OCI-LY1 (cell line): ENCODE measurements at regions not wholly inside any gene's neighbourhood (a gene's known extent, or its start where the extent isn't known, plus 50 kb on each side); places are given as distances from the start of the nearest gene placed in this dataset.

ENCODE experiments used
- H2AFZ ChIP-seq: fragments of 200-600 bp; sonication (generic), shearing (Covaris generic); 2 replicates; pipeline ENCODE4 v1.6.0; 2014; ENCODE audit warnings: antibody characterized with exemption, mild to moderate bottlenecking, low read length
- H3F3A ChIP-seq: fragments of 200-600 bp; sonication (generic), shearing (Covaris generic); 2 replicates; pipeline ENCODE4 v1.6.0; 2014; ENCODE audit warnings: mild to moderate bottlenecking, antibody characterized with exemption, low read length, moderate library complexity; ENCODE audit not compliant: insufficient read depth
- H3K27ac ChIP-seq: fragments of 200-600 bp; sonication (generic); 2 replicates; pipeline ENCODE4 v1.5.1; 2014; ENCODE audit warnings: low read length, mixed run types, mild to moderate bottlenecking, low read depth; ENCODE audit not compliant: poor library complexity, severe bottlenecking
- H3K27me3 ChIP-seq: fragments of 200-600 bp; sonication (generic); 2 replicates; pipeline ENCODE4 v1.6.0; 2014; ENCODE audit warnings: antibody characterized with exemption, mild to moderate bottlenecking, low read length, moderate library complexity; ENCODE audit not compliant: insufficient read depth
- H3K36me3 ChIP-seq: fragments of 200-600 bp; sonication (generic); 2 replicates; pipeline ENCODE4 v1.6.1; 2014; ENCODE audit warnings: mild to moderate bottlenecking, antibody characterized with exemption, low read length, moderate library complexity, mixed read lengths; ENCODE audit not compliant: insufficient read depth
- H3K4me1 ChIP-seq: fragments of 200-600 bp; sonication (generic); 2 replicates; pipeline ENCODE4 v1.5.1; 2014; ENCODE audit warnings: mild to moderate bottlenecking, low read length, moderate library complexity; ENCODE audit not compliant: insufficient read depth, severe bottlenecking
- H3K4me2 ChIP-seq: fragments of 200-600 bp; sonication (generic), shearing (Covaris generic); 2 replicates; pipeline ENCODE4 v1.6.1; 2014; ENCODE audit warnings: low read length
- H3K4me3 ChIP-seq: fragments of 200-600 bp; sonication (generic); 2 replicates; pipeline ENCODE4 v1.5.1; 2014; ENCODE audit warnings: low read length, low read depth, mild to moderate bottlenecking, mixed read lengths; ENCODE audit not compliant: poor library complexity, severe bottlenecking
- H3K79me2 ChIP-seq: fragments of 200-600 bp; shearing (Covaris generic); 2 replicates; pipeline ENCODE4 v1.6.1; 2016; ENCODE audit warnings: mixed run types, low read length, mixed read lengths; ENCODE audit not compliant: insufficient read depth
- H3K9ac ChIP-seq: fragments of 200-600 bp; sonication (generic), shearing (Covaris generic); 2 replicates; pipeline ENCODE4 v1.6.1; 2014; ENCODE audit warnings: mild to moderate bottlenecking, low read length, mixed read lengths
- H3K9me2 ChIP-seq: fragments of 200-600 bp; sonication (generic), shearing (Covaris generic); 2 replicates; pipeline ENCODE4 v1.6.1; 2014; ENCODE audit warnings: low read depth, mild to moderate bottlenecking, low read length, mixed read lengths
- H3K9me3 ChIP-seq: fragments of 200-600 bp; shearing (Covaris generic); 2 replicates; pipeline ENCODE4 v1.6.1; 2014; ENCODE audit warnings: low read length, mixed read lengths
- H4K20me1 ChIP-seq: fragments of 200-600 bp; sonication (generic), shearing (Covaris generic); 2 replicates; pipeline ENCODE4 v1.6.0; 2016; ENCODE audit warnings: mild to moderate bottlenecking, low read length; ENCODE audit not compliant: insufficient read depth
- EZH2 ChIP-seq: fragments of 200-600 bp; sonication (generic), shearing (Covaris generic); IDR thresholded peaks from 2 replicates; pipeline ENCODE4 v1.8.0; 2017; ENCODE audit warnings: borderline replicate concordance, mixed run types, mild to moderate bottlenecking, antibody characterized with exemption, low read length, moderate library complexity, mixed read lengths
- TF ChIP-seq, protein P1 (sequence below): fragments of 200-600 bp; sonication (generic), shearing (Covaris generic); IDR thresholded peaks from 2 replicates; pipeline ENCODE4 v1.5.1; 2017; ENCODE audit warnings: mild to moderate bottlenecking, antibody characterized with exemption, low read length, moderate library complexity, mixed read lengths

- Histone ChIP-seq H3K36me3 (no peaks in the 10 kb centered on the region), H2AFZ (no peak overlapping the region), H3K27ac (no peak overlapping the region), H3K4me2 (no peak overlapping the region), H3K9me3 (no peaks in the 10 kb centered on the region), H3K4me3 (no peak overlapping the region), H3K9ac (no peak overlapping the region), H3F3A (no peaks in the 10 kb centered on the region), H3K27me3 (no peaks in the 10 kb centered on the region), H3K9me2 (no peaks in the 10 kb centered on the region), H3K4me1 (no peaks in the 10 kb centered on the region), H3K79me2 (no peaks in the 10 kb centered on the region), H4K20me1 (no peaks in the 10 kb centered on the region)
- TF ChIP-seq EZH2 = no peak
- TF ChIP-seq, protein P1, sequence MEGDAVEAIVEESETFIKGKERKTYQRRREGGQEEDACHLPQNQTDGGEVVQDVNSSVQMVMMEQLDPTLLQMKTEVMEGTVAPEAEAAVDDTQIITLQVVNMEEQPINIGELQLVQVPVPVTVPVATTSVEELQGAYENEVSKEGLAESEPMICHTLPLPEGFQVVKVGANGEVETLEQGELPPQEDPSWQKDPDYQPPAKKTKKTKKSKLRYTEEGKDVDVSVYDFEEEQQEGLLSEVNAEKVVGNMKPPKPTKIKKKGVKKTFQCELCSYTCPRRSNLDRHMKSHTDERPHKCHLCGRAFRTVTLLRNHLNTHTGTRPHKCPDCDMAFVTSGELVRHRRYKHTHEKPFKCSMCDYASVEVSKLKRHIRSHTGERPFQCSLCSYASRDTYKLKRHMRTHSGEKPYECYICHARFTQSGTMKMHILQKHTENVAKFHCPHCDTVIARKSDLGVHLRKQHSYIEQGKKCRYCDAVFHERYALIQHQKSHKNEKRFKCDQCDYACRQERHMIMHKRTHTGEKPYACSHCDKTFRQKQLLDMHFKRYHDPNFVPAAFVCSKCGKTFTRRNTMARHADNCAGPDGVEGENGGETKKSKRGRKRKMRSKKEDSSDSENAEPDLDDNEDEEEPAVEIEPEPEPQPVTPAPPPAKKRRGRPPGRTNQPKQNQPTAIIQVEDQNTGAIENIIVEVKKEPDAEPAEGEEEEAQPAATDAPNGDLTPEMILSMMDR = no peak
Observed at GRCh38 chr2:192465141-192465540, 270.4 kb upstream of the TMEFF2 start.

- Histone ChIP-seq H3K4me2 (no peak overlapping the region), H3K9me2 (no peaks in the 10 kb centered on the region), H3K4me3 (no peak overlapping the region), H3F3A (no peaks in the 10 kb centered on the region), H3K27me3 (no peaks in the 10 kb centered on the region), H3K36me3 (no peaks in the 10 kb centered on the region), H4K20me1 (no peaks in the 10 kb centered on the region), H3K4me1 (no peaks in the 10 kb centered on the region), H2AFZ (no peak overlapping the region), H3K79me2 (no peaks in the 10 kb centered on the region), H3K9me3 (no peaks in the 10 kb centered on the region), H3K9ac (no peak overlapping the region), H3K27ac (no peak overlapping the region)
- TF ChIP-seq, protein P1 = no peak
- TF ChIP-seq EZH2 = no peak
Observed at GRCh38 chr2:192459422-192459821, 264.7 kb upstream of the TMEFF2 start.

DNA sequence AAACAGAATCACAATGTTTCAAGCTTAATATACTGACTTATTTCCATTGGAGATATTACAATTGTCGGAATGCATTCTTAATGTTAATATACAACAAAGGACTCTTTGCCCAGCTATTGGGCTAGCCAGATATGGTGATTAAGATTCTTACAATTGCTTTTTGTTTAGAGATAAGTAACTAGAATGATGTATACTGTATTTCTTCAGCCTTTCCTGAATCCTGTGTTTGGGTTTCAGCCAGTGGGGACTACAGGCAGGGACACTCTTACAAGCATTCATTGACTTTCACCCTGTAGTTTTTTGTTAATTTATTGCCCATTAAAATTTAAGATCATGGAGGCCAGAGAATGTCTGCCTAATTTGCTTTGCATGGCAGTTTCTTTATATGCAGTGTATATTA lies 254.1 kb upstream of the TMEFF2 start:
- Histone ChIP-seq H4K20me1 (no peaks in the 10 kb centered on the region), H3K36me3 (no peaks in the 10 kb centered on the region), H3K4me1 (no peaks in the 10 kb centered on the region), H3K79me2 (no peaks in the 10 kb centered on the region), H3K9me3 (no peaks in the 10 kb centered on the region), H3K27ac (no peak overlapping the region), H3K9me2 (no peaks in the 10 kb centered on the region), H3F3A (no peaks in the 10 kb centered on the region), H3K4me3 (no peak overlapping the region), H3K9ac (no peak overlapping the region), H2AFZ (no peak overlapping the region), H3K27me3 (no peaks in the 10 kb centered on the region), H3K4me2 (no peak overlapping the region)
- TF ChIP-seq, protein P1 = no peak
- no peak for TF ChIP-seq EZH2
